MM.1S (cell line): ENCODE measurements at regions not wholly inside any gene's neighbourhood (a gene's known extent, or its start where the extent isn't known, plus 50 kb on each side); places are given as distances from the start of the nearest gene placed in this dataset.

Experiments used
- DNase-seq: peaks from one replicate; pipeline ENCODE4 v3.0.0-alpha.2; 2015
- H2AFZ ChIP-seq: fragments of 300-600 bp; sonication (generic); 2 replicates; pipeline ENCODE4 v1.6.0; 2016; ENCODE audit warnings: antibody characterized with exemption, low read length
- H3F3A ChIP-seq: fragments of 300-600 bp; sonication (generic); 2 replicates; pipeline ENCODE4 v1.6.1; 2016; ENCODE audit warnings: mild to moderate bottlenecking, antibody characterized with exemption, low read length, moderate library complexity, mixed read lengths; ENCODE audit not compliant: insufficient read depth
- H3K27ac ChIP-seq: fragments of 300-600 bp; sonication (generic); 2 replicates; pipeline ENCODE4 v1.5.1; 2016; ENCODE audit warnings: mild to moderate bottlenecking, low read length
- H3K27me3 ChIP-seq: fragments of 300-600 bp; sonication (generic); replicated peaks from 2 replicates; pipeline ENCODE4 v1.6.0; 2016; ENCODE audit warnings: low read length; ENCODE audit not compliant: insufficient read depth
- H3K36me3 ChIP-seq: fragments of 300-600 bp; sonication (generic); replicated peaks from 2 replicates; pipeline ENCODE4 v1.6.1; 2016; ENCODE audit warnings: mild to moderate bottlenecking, low read length, mixed read lengths; ENCODE audit not compliant: insufficient read depth
- H3K4me1 ChIP-seq: fragments of 300-600 bp; sonication (generic); 2 replicates; pipeline ENCODE4 v1.6.1; 2016; ENCODE audit warnings: low read length, mixed read lengths
- H3K4me2 ChIP-seq: fragments of 300-600 bp; sonication (generic); 2 replicates; pipeline ENCODE4 v1.6.0; 2016; ENCODE audit warnings: low read depth, low read length
- H3K4me3 ChIP-seq: fragments of 300-600 bp; sonication (generic); 2 replicates; pipeline ENCODE4 v1.5.1; 2016; ENCODE audit warnings: low read length, mixed read lengths
- H3K79me2 ChIP-seq: fragments of 300-600 bp; sonication (generic); 2 replicates; pipeline ENCODE4 v1.6.1; 2016; ENCODE audit warnings: mixed run types, low read length, mixed read lengths
- H3K9ac ChIP-seq: fragments of 300-600 bp; sonication (generic); 2 replicates; pipeline ENCODE4 v1.6.1; 2016; ENCODE audit warnings: low read length, mixed read lengths
- H3K9me2 ChIP-seq: fragments of 300-600 bp; sonication (generic); replicated peaks from 2 replicates; pipeline ENCODE4 v1.6.1; 2016; ENCODE audit warnings: mild to moderate bottlenecking, low read length, mixed read lengths; ENCODE audit not compliant: insufficient read depth
- H3K9me3 ChIP-seq: fragments of 300-600 bp; sonication (generic); replicated peaks from 2 replicates; pipeline ENCODE4 v1.6.1; 2016; ENCODE audit warnings: mild to moderate bottlenecking, low read length, mixed read lengths; ENCODE audit not compliant: insufficient read depth
- H4K20me1 ChIP-seq: fragments of 300-600 bp; sonication (generic); 2 replicates; pipeline ENCODE4 v1.6.1; 2016; ENCODE audit warnings: mild to moderate bottlenecking, low read length, moderate library complexity, mixed read lengths; ENCODE audit not compliant: insufficient read depth
- EZH2 ChIP-seq: fragments of 300-600 bp; sonication (generic); optimal IDR thresholded peaks from 2 replicates; pipeline ENCODE3; 2017; ENCODE audit warnings: low read depth, mild to moderate bottlenecking, antibody characterized with exemption, low read length, mixed read lengths
- EZH2phosphoT487 ChIP-seq: fragments of 300-600 bp; sonication (generic); IDR thresholded peaks from 2 replicates; pipeline ENCODE4 v1.6.1; 2018; ENCODE audit warnings: antibody characterized with exemption, low read length
- TF ChIP-seq, protein P1 (sequence below): fragments of 300-600 bp; sonication (generic); IDR thresholded peaks from 2 replicates; pipeline ENCODE4 v1.5.1; 2016; ENCODE audit warnings: antibody characterized with exemption, low read length, mixed read lengths

DNA sequence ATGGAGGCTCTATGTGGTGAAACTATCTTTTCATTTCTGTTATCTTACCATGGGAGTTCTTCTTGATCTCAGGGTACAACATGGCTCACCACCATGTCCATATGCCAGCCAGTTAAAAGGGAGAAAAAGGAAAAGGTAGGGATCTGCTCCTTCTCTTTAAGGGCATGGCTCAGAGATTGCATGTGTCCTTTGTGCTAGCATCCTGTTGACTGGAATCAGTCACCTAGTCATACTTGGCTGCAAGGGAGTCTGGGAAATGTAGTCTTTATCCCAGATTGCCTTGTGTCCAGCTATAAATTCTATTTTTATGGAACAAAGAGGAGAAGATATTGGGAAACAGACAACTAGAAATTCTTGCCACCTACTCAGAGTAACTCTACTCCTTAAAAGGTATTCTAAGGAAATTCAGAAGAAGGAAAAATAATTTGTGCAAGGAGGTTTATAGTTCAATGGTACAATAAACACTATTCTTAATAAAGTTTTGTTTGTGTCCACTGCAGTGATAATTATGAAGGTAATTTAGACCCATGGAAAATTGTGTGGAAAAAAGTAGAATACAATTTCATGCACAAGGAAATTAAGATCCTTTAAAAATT, 86.4 kb upstream of the RPH3A start:
- H3K4me1 ChIP-seq, result no peaks in the 10 kb centered on the region
- no peaks in the 10 kb centered on the region for H3K36me3 ChIP-seq
- H3K9ac ChIP-seq, result no peak overlapping the region
- H3K27ac ChIP-seq, result no peak overlapping the region
- TF ChIP-seq EZH2phosphoT487, result no peak
- TF ChIP-seq, protein P1, sequence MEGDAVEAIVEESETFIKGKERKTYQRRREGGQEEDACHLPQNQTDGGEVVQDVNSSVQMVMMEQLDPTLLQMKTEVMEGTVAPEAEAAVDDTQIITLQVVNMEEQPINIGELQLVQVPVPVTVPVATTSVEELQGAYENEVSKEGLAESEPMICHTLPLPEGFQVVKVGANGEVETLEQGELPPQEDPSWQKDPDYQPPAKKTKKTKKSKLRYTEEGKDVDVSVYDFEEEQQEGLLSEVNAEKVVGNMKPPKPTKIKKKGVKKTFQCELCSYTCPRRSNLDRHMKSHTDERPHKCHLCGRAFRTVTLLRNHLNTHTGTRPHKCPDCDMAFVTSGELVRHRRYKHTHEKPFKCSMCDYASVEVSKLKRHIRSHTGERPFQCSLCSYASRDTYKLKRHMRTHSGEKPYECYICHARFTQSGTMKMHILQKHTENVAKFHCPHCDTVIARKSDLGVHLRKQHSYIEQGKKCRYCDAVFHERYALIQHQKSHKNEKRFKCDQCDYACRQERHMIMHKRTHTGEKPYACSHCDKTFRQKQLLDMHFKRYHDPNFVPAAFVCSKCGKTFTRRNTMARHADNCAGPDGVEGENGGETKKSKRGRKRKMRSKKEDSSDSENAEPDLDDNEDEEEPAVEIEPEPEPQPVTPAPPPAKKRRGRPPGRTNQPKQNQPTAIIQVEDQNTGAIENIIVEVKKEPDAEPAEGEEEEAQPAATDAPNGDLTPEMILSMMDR, result no peak
- TF ChIP-seq EZH2, result no peak
- H3K9me3 ChIP-seq, result no peaks in the 10 kb centered on the region
- H3K27me3 ChIP-seq, result no peaks in the 10 kb centered on the region
- no peaks in the 10 kb centered on the region for H4K20me1 ChIP-seq
- H2AFZ ChIP-seq, result no peak overlapping the region
- DNase-seq, result no peak
- no peak overlapping the region for H3K4me2 ChIP-seq
- no peaks in the 10 kb centered on the region for H3F3A ChIP-seq
- H3K79me2 ChIP-seq, result no peaks in the 10 kb centered on the region
- H3K9me2 ChIP-seq, result no peaks in the 10 kb centered on the region
- no peak overlapping the region for H3K4me3 ChIP-seq

DNA sequence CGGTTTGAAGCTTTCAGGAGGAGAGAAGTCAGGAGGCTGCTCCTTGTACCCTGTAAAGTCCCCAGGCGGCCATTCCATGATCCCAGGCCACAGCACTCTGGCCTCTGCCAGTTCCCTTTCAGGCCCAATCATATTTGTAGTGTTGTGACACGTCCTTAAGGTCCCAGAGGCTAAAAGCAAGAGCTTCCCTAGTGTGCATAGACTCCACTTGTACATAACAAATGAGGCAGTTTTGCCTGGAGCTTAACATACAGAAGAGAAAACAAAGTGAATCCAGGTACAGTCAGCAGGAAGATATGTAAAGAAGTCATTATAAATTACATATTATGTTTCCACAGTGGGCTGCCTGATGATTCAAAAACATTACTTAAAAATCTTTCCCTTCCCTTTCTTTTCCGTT, 81.1 kb upstream of the RPH3A start:
- H3K9ac ChIP-seq, result no peak overlapping the region
- no peak overlapping the region for H3K27ac ChIP-seq
- H3K4me3 ChIP-seq, result no peak overlapping the region
- H3F3A ChIP-seq, result no peaks in the 10 kb centered on the region
- no peaks in the 10 kb centered on the region for H3K9me2 ChIP-seq
- no peaks in the 10 kb centered on the region for H3K4me1 ChIP-seq
- H2AFZ ChIP-seq, result no peak overlapping the region
- H3K27me3 ChIP-seq, result no peaks in the 10 kb centered on the region
- TF ChIP-seq EZH2, result no peak
- TF ChIP-seq, protein P1, result no peak
- no peaks in the 10 kb centered on the region for H4K20me1 ChIP-seq
- no peaks in the 10 kb centered on the region for H3K9me3 ChIP-seq
- H3K36me3 ChIP-seq, result no peaks in the 10 kb centered on the region
- H3K79me2 ChIP-seq, result no peaks in the 10 kb centered on the region
- H3K4me2 ChIP-seq, result no peak overlapping the region
- no peak for DNase-seq

DNA sequence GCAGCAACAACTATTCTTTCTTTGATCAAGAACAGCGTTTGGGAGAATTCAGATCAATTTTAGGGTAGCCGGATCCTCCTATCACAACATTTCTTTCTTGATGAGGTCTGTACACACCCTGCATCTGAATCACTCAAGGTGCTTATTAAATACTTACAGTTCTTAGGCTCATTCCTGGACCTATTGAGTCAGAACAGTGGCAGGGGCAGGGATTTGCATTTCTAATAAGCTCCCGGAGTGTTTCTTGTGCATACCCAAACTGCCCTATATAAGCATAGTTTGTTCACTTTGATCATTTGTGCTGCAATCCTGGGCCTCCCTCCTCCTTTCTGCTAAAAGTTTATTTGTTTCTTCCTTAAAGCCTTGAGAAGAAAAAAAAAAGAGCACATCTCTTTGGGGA, 80.5 kb upstream of the RPH3A start:
- TF ChIP-seq EZH2 (no peak), EZH2phosphoT487 (no peak)
- TF ChIP-seq, protein P1, result no peak
- Histone ChIP-seq H3K79me2 (no peaks in the 10 kb centered on the region), H3K4me1 (no peaks in the 10 kb centered on the region), H3K4me2 (no peak overlapping the region), H3K9me3 (no peaks in the 10 kb centered on the region), H3F3A (no peaks in the 10 kb centered on the region), H3K4me3 (no peak overlapping the region), H3K36me3 (no peaks in the 10 kb centered on the region), H3K9me2 (no peaks in the 10 kb centered on the region), H2AFZ (no peak overlapping the region), H3K9ac (no peak overlapping the region), H4K20me1 (no peaks in the 10 kb centered on the region), H3K27me3 (no peaks in the 10 kb centered on the region), H3K27ac (no peak overlapping the region)
- DNase-seq, result no peak
